Transverse colon (tissue), 4 donors: ENCODE measurements at regions not wholly inside any gene's neighbourhood (a gene's known extent, or its start where the extent isn't known, plus 50 kb on each side); places are given as distances from the start of the nearest gene placed in this dataset.

ENCODE experiments used
- DNase-seq: peaks from one replicate; pipeline ENCODE4 v3.0.0-alpha.2; 2019
- H3K27ac ChIP-seq, 4 donors: fragments of 200-600 bp; sonication (generic); 2 replicates each; pipeline ENCODE4 v1.5.1; 2016 to 2018; ENCODE audit warnings: inconsistent platforms in 4 of 4
- H3K27me3 ChIP-seq: fragments of 200-600 bp; sonication (generic); 2 replicates; pipeline ENCODE4 v1.5.1; 2017; ENCODE audit warnings: inconsistent platforms
- H3K36me3 ChIP-seq, 4 donors: fragments of 200-600 bp; sonication (generic); 2 replicates each; pipeline ENCODE4 v1.5.1; 2017 to 2019; ENCODE audit warnings: inconsistent platforms in 4 of 4
- H3K4me1 ChIP-seq, 4 donors: fragments of 200-600 bp; sonication (generic); 2 replicates each; pipeline ENCODE4 v1.5.1; 2017 to 2020; ENCODE audit warnings: inconsistent platforms in 4 of 4
- H3K4me3 ChIP-seq, 4 donors: fragments of 200-600 bp; sonication (generic); 1 replicate in 1 of 4; 2 replicates in 3 of 4; pipeline versions ENCODE4 v1.5.1 to v1.6.1; 2017 to 2019; ENCODE audit warnings: inconsistent platforms in 4 of 4
- H3K9me3 ChIP-seq, 2 donors: fragments of 200-600 bp; sonication (generic); 2 replicates each; pipeline ENCODE4 v1.5.1; 2017 to 2019; ENCODE audit warnings: inconsistent platforms in 2 of 2
- EP300 ChIP-seq: sonication (generic); formaldehyde crosslinking; IDR thresholded peaks from one replicate; pipeline ENCODE4 v1.6.1; 2017; ENCODE audit warnings: antibody characterized with exemption, low read depth
- POLR2A ChIP-seq: fragments of 450-650 bp; IDR thresholded peaks from one replicate; pipeline ENCODE4 v1.6.1; 2016; ENCODE audit warnings: antibody characterized with exemption, mild to moderate bottlenecking, moderate library complexity
- POLR2AphosphoS5 ChIP-seq, 3 donors: sonication (generic); formaldehyde crosslinking; IDR thresholded peaks; one replicate each; pipeline ENCODE4 v1.6.1; 2016; ENCODE audit warnings: antibody characterized with exemption in 3 of 3
- WGBS, 2 donors: methylation state at CpG; one replicate each; pipeline ENCODE4 v1.1.5; 2018; ENCODE audit warnings: low coverage in 1 of 2; 5-methylcytosine and 5-hydroxymethylcytosine counted together
- in situ Hi-C, 4 donors: fragments of 200-750 bp; cut with MboI; loops; one replicate each; pipeline versions ENCODE4 v1.15.0 to v1.15.1; 2017; ENCODE audit warnings: low sequenced_read_pairs in 3 of 4, low pct_ligation_motif_present in 1 of 4, low pct_unique_long_range_greater_than_20kb in 1 of 4
- intact Hi-C: fragments of 100-400 bp; cut with DNase I; formaldehyde crosslinking; loops from one replicate; pipeline ENCODE4 v1.15.1; 2023; ENCODE audit warnings: low total_unique reads
- TF ChIP-seq, protein P1 (sequence below), 5 experiments: fragments of 200-600 bp in 3 of 5; fragments of 450-650 bp in 2 of 5; sonication (generic) in 3 of 5; IDR thresholded peaks; 1 replicate in 2 of 5; 2 replicates in 3 of 5; pipeline ENCODE4 v1.5.1; 2016 to 2017; ENCODE audit warnings: antibody characterized with exemption in 5 of 5, inconsistent platforms in 3 of 5, mild to moderate bottlenecking in 2 of 5, moderate library complexity in 1 of 5

DNA sequence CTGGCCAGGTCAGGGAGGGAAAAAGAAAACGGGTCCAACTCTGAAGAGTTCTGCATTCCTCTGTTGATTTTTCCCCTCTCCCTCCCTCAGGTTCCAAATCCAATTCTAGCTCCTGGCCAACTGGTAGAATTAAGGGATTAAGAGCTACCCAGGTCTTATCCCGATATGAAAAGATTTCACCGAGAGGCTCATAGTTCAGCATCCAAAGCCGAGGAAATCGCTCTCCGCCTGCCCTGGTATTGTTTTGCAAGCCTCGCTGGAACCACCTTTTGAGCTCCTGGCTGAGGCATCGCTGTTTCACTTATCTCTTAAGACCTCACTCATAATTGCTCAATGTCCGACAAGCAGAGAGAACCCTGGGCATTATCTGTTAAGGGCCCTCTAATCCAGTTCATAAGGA lies 180.4 kb downstream of the URI1 start:
- 75 to 83% methylated on average over 4 to 9 of the region's 9 CpGs for WGBS, 2 donors
- Histone ChIP-seq H3K9me3 (no peaks in the 10 kb centered on the region), H3K27ac (no peak overlapping the region), H3K4me3 (no peak overlapping the region), H3K36me3 (no peaks in the 10 kb centered on the region), H3K27me3 (no peaks in the 10 kb centered on the region), H3K4me1 (no peaks in the 10 kb centered on the region)
- intact Hi-C loops (no loop called here), in situ Hi-C loops (no loop called here)
- TF ChIP-seq, protein P1, sequence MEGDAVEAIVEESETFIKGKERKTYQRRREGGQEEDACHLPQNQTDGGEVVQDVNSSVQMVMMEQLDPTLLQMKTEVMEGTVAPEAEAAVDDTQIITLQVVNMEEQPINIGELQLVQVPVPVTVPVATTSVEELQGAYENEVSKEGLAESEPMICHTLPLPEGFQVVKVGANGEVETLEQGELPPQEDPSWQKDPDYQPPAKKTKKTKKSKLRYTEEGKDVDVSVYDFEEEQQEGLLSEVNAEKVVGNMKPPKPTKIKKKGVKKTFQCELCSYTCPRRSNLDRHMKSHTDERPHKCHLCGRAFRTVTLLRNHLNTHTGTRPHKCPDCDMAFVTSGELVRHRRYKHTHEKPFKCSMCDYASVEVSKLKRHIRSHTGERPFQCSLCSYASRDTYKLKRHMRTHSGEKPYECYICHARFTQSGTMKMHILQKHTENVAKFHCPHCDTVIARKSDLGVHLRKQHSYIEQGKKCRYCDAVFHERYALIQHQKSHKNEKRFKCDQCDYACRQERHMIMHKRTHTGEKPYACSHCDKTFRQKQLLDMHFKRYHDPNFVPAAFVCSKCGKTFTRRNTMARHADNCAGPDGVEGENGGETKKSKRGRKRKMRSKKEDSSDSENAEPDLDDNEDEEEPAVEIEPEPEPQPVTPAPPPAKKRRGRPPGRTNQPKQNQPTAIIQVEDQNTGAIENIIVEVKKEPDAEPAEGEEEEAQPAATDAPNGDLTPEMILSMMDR (IDR thresholded peaks at IDR 0.05) = no peak
- TF ChIP-seq EP300 = no peak
- no peak for TF ChIP-seq POLR2AphosphoS5 (IDR thresholded peaks at IDR 0.05)
- TF ChIP-seq POLR2A = no peak
- DNase-seq = no peak

DNA sequence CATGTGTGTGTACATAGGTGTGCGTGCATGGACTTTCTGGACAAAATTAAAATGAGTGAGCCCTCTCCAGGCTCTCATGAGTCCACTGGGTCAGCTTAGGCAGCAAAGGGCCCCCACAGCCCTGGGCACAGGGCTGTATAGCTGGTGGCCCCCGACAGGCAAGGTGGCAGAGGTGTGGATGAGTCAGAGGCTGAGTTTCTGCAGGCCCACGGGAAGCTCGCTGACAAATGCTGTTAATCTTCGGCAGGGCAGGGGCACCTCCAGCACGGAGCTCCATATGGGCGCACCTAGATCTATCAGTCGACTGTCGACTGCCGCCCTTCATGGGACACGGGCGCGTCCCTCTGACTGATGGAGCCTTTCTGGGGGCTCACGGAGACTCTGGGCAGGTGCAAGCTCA lies 181.1 kb downstream of the URI1 start:
- WGBS, 2 donors = 85% methylated on average over 14 of the region's 14 CpGs; no CpG with 5 or more reads in 1 of the 2 donors
- no peaks in the 10 kb centered on the region for H3K4me1 ChIP-seq
- no peaks in the 10 kb centered on the region for H3K9me3 ChIP-seq
- no peak overlapping the region for H3K4me3 ChIP-seq
- no peaks in the 10 kb centered on the region for H3K27me3 ChIP-seq
- no peak for DNase-seq
- intact Hi-C loops = no loop called here
- no peaks in the 10 kb centered on the region for H3K36me3 ChIP-seq
- H3K27ac ChIP-seq = no peak overlapping the region
- in situ Hi-C loops = no loop called here
- no peak for TF ChIP-seq POLR2AphosphoS5 (IDR thresholded peaks at IDR 0.05)
- TF ChIP-seq POLR2A = no peak
- TF ChIP-seq, protein P1 (IDR thresholded peaks at IDR 0.05) = no peak

DNA sequence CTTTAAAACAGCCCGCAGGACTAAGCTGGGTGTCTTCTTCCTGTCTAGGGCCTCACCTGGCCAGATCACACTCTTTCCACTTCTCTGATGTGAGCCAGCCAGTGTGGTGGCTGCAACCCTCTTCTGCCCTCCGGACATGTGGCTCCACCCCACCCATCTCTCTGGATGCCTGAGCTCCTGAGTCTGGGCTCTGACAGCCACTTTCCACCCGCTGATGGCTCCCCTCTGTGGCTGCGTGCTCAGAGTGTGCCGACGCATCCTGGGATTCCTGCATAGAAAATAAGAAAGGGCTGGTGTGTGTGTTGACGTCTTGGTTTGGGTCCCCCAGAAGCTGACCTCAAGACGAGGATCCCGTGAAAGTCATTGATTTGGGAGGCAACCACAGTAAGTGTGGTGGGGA lies 181.6 kb downstream of the URI1 start:
- Histone ChIP-seq H3K9me3 (no peaks in the 10 kb centered on the region), H3K4me3 (no peak overlapping the region), H3K4me1 (no peaks in the 10 kb centered on the region), H3K36me3 (no peaks in the 10 kb centered on the region), H3K27me3 (no peaks in the 10 kb centered on the region), H3K27ac (no peak overlapping the region)
- intact Hi-C loops = no loop called here
- DNase-seq = no peak
- WGBS, 2 donors = 67 to 76% methylated on average over 8 to 9 of the region's 9 CpGs
- no peak for TF ChIP-seq POLR2AphosphoS5 (IDR thresholded peaks at IDR 0.05)
- in situ Hi-C loops = no loop called here

DNA sequence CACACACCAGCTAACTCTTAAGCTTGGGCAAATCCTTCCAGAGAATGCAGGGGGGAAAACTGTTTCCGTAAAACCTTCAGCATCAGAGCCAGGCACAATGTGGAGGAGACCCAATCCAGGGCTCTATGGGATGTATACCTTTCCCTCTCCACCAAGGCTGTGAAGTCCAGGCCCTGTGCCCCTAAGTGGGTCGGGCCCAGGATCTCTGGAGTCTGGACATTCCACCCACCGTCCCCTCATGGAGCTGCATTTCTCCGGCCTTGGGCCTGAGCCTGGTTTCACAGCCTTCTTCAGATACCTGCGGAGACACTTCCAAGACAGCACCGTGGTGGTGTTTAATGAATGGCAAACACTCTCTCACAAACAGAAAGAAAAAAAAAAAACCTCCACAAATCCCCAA lies 186.2 kb downstream of the URI1 start:
- Histone ChIP-seq H3K4me1 (no peaks in the 10 kb centered on the region), H3K9me3 (no peaks in the 10 kb centered on the region), H3K27ac (no peak overlapping the region), H3K36me3 (no peaks in the 10 kb centered on the region), H3K4me3 (no peak overlapping the region), H3K27me3 (no peaks in the 10 kb centered on the region)
- in situ Hi-C loops = no loop called here
- no peak for TF ChIP-seq EP300
- no peak for TF ChIP-seq POLR2AphosphoS5 (IDR thresholded peaks at IDR 0.05)
- no peak for TF ChIP-seq POLR2A
- TF ChIP-seq, protein P1 (IDR thresholded peaks at IDR 0.05) = no peak
- intact Hi-C loops = no loop called here
- DNase-seq = no peak
- WGBS, 2 donors = 58 to 78% methylated on average over 3 to 6 of the region's 6 CpGs

DNA sequence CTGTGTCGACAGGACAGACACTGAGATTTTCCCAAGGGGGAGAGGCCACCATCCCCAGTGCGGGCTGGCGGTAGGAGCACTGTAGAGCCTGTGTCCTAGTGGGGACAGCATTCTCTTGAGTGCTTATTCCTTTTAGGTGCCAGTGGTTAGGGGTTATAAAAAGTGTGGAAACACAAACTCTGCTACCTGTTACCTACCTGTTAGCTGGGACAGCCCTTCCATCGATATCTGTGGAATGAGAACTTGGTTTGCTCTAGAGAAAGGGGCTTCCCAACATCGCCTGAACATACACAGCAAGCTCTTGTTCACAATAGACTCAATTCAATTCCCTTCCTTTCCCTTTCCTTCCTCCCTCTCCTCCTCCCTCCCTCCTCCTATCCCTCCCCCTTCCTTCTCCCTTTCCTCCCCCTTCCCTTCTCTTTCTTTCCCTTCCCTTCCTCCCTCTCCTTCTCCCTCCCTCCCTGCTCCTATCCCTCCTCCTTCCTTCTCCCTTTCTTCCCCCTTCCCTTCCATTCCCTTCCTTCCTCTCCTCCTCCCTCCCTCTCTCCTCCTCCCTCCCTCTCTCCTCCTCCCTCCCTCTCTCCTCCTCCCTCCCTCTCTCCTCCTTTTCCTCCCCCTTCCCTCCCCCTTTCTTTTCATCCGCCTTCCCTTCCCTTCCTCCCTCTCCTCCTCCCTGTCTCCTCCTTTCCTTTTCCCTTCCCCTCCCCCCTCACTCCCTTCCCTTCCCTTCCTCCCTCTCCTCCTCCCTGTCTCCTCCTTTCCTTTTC lies 188.5 kb downstream of the URI1 start:
- Histone ChIP-seq H3K9me3 (no peaks in the 10 kb centered on the region), H3K4me3 (no peak overlapping the region), H3K36me3 (no peaks in the 10 kb centered on the region), H3K4me1 (no peaks in the 10 kb centered on the region), H3K27me3 (no peaks in the 10 kb centered on the region), H3K27ac (no peak overlapping the region)
- intact Hi-C loops (no loop called here), in situ Hi-C loops (no loop called here)
- no peak for TF ChIP-seq EP300
- no peak for TF ChIP-seq POLR2A
- TF ChIP-seq, protein P1 (IDR thresholded peaks at IDR 0.05) = no peak
- TF ChIP-seq POLR2AphosphoS5 (IDR thresholded peaks at IDR 0.05) = no peak
- no peak for DNase-seq
- 87% methylated on average over 5 of the region's 6 CpGs; no CpG with 5 or more reads in 1 of the 2 donors for WGBS, 2 donors
